Stimulated activated CD4-positive, alpha-beta T cell treated with anti-CD3 and anti-CD28 coated beads, Interleukin-15, amount 100 ng/mL, for 1 hour (primary cell): ENCODE measurements at regions not wholly inside any gene's neighbourhood (a gene's known extent, or its start where the extent isn't known, plus 50 kb on each side); places are given as distances from the start of the nearest gene placed in this dataset.
"Not testable (repeated sequence)": the region's sequence is repeated elsewhere in the genome, so short reads cannot be mapped to it uniquely, and the experiment has no call there.

Source experiments
- DNase-seq, 2 donors: peaks; one replicate each; pipeline ENCODE4 v3.0.0-alpha.2; 2020; ENCODE audit warnings: low read depth in 1 of 2, low spot score in 1 of 2

- DNase-seq = no peak
Observed at GRCh38 chr11:104776501-104777170, 121.6 kb downstream of the CASP12 start.

DNA sequence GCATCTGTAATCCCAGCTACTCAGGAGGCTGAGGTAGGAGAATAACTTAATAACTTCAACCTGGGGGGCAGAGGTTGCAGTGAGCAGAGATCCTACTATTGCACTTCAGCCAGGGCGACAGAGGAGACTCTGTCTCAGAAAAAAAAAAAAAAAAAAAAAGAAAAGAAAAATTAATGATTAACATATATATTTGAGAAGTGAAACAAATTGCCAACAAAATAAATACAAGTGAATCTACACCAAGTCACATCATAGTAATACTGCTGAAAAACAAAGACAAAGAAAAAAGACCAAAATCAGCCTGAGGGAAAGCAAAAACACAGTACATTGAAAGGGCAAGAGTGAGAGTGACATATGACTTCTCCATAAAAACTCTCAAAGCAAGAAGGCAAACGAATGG, 123.7 kb downstream of the CASP12 start:
- DNase-seq = no peak

GRCh38 chr11:104772806-104773241, 125.4 kb downstream of the CASP12 start:
- DNase-seq = no peak

DNA sequence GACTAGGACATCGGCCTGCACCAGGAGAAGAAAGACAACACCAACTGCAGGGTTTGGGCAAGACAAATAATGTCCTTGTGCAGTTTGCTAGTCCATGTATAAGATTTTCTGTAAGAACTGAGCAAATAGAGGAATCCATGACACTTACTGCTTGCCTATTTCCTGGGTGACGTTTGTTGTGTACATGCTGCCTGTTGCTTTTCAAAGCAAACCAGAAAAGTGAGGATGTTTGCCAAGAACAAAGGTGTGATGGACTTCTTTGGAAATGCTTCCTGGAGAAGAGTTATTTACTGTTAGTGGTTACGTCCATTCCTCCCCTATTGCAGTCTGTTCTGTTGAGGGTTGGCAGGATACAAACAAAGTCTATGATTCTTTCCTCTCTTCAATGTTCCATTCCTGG, 126.5 kb downstream of the CASP12 start:
- no peak for DNase-seq

GRCh38 chr11:104771046-104771445, 127.2 kb downstream of the CASP12 start:
- not testable (repeated sequence) for DNase-seq

GRCh38 chr11:104765401-104766095, 132.7 kb downstream of the CASP12 start:
- no peak for DNase-seq

DNA sequence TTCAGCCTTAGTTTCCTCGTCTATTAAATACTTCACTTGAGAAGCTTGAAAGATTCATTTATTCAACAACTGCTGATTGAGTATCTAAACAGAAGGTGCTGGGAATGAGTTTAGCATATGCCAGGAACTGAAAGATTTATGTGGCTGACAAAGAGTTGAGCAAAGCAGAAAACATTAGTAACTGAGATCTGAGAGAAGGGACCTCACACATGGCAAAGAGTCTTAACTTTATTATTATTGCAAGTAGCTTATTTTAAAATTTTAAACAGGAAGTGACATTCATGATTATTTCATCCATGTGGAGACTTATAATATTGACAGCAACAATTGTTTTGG, 133.6 kb downstream of the CASP12 start:
- DNase-seq = no peak

DNA sequence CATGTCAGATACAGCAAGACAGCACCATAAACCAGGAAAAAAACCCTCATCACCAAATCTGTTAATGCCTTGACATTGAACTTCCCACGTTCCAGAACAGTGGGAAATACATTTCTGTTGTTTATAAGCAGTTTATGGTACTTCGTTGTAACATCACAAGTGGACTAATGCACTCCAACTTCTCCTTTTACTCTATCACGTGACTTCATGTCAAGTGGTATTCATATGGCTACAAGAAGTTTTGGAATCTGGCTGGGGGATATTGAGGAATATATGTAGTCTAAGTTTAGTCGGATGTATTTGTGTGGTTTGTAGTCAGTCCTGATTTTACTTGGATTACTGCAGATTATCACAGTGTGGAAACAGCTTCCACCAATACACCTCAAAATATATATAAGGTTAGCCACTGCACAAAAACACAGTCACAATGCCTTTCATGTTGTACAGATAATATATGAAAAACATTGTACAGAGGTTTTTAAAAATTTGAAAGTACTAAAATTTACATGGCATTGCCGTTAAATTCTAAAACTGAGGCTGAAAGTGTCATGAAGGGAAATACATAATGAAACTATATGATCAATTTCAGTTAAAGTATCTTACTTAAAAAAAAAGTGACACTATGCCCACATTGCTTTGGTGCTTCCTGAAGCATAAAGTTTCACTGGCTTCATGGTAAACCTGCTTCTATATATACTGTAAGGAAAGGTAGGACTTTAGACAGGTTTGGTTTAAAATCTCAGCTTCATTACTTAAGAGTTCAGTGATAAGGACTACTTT, 134.1 kb downstream of the CASP12 start:
- DNase-seq = no peak

DNA sequence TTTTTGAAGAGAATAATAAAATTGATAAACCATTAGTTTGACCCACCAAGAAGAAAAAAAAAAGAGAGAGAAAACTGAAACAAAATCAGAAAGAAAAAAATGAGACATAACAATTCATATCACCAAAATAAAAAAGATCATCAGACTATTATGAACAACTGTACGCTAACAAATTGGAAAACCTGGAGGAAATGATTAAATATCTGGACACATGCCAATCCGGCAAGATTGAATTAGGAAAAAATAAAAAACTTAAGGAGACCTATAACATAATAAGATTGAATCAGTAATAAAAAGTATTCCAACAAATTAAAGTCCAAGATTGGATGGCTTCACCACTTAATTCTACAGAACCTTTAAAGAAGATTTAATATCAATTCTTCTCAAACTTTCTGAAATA, 136.7 kb downstream of the CASP12 start:
- no peak for DNase-seq

DNA sequence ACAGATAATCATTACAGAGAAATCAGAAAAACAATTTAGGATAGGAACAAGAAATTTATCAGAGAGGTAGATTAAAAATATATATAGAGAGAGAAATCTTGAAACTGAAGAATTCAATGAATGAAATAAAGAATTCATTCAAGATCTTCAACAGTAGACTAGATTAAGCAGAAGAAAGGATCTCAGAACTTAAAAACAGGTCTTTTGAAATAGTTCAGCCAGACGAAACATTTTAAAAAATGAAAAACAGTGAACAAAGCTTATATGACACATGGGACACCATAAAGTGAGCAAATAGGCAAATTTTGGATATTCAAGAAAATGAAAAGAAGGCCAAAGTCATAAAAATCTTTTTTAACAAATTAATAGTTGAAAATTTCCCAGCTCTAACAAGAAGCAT, 138.8 kb downstream of the CASP12 start:
- DNase-seq = no peak

DNA sequence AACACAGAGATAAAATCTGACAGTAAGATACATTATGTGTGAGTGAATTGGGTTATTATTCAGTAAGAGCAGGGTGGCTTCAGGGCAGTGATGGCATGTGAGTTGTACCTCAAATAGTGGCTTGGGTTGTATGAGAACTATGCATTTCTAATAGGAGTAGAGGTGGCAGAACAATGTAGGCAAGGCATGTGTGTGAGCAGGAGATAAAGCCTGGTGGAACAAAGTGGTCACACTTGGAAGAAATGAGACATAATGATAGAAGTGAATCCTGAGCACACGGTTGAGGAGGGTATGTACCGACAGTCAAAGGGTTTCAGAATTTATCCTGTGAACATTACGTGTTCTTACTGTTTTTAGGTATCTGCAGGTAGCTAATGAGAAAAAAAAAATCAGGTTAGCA, 159.3 kb downstream of the CASP12 start:
- DNase-seq = no peak

DNA sequence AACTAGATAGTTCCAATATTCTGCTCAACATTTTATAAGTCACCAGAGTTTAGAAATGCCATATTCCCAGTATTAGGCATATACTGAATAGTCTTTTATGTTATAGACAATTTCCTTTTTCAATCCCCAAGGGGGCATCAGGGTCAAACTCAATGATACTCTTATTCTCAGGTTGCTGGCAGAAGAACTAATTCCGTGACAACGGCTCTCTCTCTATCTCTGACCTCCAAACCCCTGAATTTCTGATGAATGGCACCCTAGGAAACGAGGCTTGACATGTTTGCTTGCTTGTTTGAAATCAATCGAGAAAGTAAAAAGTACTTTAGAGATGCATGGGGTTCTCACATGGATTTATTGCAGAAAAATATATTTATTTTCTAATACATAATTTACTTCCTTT, 160.1 kb downstream of the CASP12 start:
- DNase-seq = no peak

DNA sequence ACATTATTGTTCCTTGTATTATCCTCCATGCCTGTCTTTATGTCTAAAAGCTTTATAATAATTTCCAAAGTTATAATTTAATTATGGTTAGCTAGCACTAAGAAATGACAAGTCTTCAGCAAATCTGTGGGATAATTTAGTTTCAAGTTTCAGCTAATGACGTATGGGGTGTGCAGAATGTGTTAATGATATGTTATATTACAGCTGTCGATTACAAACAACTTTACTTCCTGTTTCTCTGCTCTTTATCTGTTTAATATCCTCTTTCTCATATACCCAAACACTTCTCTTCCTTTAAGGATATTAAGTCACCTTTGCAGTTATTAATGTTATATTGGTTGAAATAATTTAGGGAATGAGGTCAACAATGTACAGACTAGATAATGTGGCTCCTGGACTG, 161.8 kb downstream of the CASP12 start:
- DNase-seq = no peak

- DNase-seq = no peak
Observed at GRCh38 chr11:104734998-104735397, 163.3 kb downstream of the CASP12 start.

GRCh38 chr11:104731890-104732289, 166.4 kb downstream of the CASP12 start:
- DNase-seq = no peak

DNA sequence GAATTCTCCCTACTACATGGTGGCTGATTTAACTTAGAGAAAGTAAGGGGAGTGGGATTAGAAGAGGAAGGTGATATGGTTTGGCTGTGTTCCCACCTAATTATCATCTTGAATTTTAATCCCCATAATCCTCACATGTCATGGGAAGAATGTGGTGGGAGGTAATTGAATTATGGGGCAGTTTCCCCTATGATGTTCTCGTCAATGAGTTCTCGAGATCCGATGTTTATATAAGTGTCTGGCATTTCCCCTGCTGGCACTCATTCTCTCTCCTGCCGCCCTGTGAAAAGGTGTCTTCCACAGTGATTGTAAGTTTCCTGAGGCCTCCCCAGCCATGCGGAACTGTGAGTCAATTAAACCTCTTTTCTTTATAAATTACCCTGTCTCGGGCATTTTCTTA, 169.3 kb downstream of the CASP12 start:
- DNase-seq = no peak

DNA sequence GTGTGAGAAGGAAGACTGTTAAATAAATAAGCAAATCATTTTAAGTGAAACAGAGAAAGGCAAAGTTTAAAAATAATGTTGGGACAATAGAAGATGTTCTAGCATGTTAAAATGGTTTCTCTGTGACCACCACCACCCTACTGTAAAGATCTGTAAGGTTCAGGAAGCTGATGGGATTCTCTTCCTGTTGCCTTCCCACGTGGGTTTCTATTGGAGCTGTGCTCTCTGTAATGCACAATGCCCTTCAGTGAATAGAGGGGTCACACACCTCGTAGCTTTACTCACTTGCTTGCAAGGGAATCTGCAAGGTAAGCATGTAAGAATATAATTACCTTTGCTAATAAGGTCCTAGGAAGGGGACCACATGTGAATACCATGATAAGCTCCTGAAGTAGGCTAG, 170.5 kb downstream of the CASP12 start:
- DNase-seq = no peak

DNA sequence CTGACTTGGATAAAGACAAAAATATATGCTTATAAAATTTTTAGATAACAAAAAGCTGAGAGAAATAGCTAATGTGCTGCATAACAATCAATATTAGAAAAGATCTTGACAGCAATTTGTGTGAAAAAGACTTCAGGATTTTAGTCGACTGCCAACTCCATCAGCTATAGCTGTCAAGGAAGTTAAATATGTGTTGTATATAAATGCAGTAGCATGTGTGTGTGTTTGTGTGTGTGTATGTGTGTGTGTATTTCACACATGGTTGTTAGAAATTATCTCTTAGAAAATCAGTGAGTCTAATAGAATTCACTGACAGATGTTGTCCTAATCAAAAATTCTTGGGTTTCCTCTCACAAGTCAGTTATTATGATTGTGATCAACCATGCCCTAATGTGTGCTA, 171.2 kb downstream of the CASP12 start:
- DNase-seq = no peak

GRCh38 chr11:104725796-104726408, 172.4 kb downstream of the CASP12 start:
- DNase-seq = no peak

DNA sequence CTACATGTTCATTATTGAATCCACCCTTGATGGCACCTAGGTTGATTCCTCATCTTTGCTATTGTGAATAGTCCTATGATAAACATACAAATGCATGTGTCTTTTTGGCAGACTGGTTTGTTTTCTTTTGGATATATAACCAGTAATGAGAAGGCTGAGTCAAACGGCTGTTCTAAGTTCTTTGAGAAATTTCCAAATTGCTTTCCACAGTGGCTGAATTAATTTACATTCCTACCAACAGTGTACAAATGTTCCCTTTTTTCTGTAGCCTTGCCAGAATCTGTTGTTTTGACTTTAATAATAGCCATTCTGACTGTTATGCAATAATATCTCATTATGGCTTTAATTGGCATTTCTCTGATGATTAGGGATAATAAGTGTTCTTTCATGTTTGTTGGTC, 184.9 kb downstream of the CASP12 start:
- no peak for DNase-seq

GRCh38 chr11:104705490-104706190, 192.6 kb downstream of the CASP12 start:
- peak; percentile 35 to 48 for DNase-seq
